H54 (cell line): ENCODE measurements at regions not wholly inside any gene's neighbourhood (a gene's known extent, or its start where the extent isn't known, plus 50 kb on each side); places are given as distances from the start of the nearest gene placed in this dataset.

Experiments used
- DNase-seq: peaks from one replicate; pipeline ENCODE4 v3.0.0; 2011; ENCODE audit warnings: low spot score, mixed read lengths; ENCODE audit not compliant: insufficient read length
- FAIRE-seq: peaks from 3 replicates; lab custom pipeline; 2011; peaks lifted over from hg19 to GRCh38; lab: Jason Lieb, UNC
- POLR2A ChIP-seq: IDR thresholded peaks from 2 replicates; pipeline ENCODE4 v1.6.1; 2011; ENCODE audit warnings: low read depth, mild to moderate bottlenecking, low read length

DNA sequence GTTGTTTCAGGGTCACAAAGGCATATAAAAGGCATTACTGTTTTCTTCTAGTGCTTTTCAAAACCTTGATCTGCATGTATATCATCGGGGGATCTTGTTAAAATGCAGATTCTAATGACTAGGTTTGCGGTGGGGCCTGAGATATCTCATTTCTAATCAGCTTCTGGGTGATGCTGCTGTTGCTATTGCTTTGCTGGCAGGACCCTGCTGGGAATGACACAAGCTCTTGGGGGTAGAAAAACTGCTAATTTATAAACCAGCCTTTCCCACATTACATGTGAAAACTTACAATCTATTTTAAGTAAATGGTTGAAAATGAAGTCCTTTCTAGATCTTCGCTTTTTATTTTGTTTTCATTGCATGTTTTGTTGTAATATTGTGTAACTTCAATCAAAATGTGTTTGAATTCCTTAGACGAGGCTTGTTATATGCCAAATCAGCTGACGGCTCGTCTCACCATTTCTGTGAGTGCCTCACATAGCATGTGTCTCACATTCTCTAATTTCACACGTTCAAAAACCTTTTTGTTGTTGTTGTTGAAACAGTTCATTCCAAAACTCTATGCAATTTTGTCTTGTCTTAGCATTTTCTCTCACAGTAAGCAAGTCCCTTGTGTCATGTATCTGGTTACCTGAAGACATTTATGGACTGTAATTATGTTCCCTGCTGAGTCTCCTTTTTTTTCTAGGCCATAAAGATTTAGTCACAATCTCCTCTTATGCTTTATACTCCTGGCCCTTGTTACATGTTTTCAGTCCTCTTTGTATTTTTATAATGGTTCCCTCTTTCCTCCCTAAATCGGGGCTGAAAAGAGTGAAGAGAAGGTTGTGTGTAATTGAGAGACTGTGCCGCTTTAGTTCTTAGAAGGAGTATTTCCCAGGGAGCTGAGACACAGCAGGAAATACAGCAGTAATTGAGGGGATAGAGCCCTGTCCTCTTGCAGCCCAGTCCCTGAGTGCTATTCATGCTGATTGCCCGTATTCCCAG lies 521.0 kb upstream of the SEMA6A start:
- FAIRE-seq (no peak), DNase-seq (no peak)
- TF ChIP-seq POLR2A, result no peak

DNA sequence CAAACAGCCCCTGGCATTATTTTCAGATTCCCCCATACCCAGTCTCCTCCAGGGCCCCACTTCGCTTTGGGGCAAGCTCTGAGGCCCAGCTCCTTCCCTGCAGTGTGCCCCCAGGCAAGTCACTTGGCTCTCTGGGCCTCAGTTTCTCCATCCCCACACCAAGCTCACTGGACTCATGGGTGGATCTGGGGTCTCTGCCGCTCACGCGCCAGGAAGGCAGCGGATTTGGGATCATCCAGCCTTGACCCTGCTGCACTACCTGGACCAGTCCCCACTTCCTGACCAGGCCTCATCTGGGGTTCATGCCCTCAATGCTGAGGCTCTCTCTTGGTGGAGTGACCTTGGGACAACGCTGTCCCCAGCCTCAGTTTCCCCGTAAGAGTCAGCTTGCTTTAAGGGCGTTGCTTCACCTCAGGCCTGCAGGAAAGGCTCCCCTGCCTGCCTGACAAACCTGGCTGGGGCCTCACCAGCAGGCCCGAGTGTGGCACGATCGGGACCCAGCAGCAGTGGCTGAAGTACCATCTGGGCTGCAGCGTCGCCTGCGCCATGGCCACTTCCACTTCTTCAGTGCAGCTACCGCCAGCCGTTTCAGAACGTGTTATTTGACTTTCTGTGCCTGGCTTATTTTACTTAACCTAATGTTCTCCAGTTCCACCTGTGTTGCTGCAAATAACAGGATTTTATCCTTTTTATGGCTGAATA lies 519.6 kb upstream of the SEMA6A start:
- DNase-seq (no peak), FAIRE-seq (no peak)
- no peak for TF ChIP-seq POLR2A

DNA sequence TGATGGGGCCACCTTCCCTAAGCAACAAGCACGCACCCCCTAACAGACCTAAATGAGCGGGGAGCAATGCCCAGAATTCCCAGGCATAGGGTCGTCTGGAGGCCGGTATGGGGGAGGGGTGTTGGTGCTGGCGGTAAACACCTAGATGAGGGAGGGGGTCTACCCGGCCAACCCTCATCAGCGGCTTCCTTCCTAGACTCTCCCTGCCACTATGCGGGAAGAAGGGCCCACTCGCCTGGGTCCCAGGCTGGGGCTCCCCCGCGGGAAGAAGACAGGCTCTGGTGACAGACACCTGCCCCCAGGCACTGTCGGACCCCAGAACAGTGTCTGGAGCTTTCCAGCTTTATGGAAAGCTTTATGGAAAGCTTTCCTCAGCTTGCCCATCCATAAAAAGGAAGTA lies 519.0 kb upstream of the SEMA6A start:
- DNase-seq (no peak), FAIRE-seq (no peak)
- no peak for TF ChIP-seq POLR2A

DNA sequence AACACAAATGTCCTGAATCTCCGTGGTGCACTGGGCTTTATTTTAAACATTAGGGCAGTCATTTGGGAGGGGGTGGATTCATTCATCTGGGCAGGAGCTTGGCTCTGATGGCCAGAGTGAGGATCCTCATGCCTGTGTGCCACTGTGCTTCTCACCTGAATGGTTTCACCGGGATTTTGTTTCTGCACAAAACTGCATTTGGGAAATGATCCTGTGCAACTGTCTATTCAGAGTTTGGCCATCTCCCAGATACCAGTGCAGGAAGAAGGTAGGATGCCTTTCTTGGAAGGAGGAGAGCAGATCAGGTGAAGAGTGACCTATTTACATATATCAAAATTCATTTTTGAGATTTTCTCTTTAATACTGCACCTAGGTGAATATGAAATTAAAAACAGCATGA lies 514.4 kb upstream of the SEMA6A start:
- no peak for TF ChIP-seq POLR2A
- DNase-seq (no peak), FAIRE-seq (no peak)

DNA sequence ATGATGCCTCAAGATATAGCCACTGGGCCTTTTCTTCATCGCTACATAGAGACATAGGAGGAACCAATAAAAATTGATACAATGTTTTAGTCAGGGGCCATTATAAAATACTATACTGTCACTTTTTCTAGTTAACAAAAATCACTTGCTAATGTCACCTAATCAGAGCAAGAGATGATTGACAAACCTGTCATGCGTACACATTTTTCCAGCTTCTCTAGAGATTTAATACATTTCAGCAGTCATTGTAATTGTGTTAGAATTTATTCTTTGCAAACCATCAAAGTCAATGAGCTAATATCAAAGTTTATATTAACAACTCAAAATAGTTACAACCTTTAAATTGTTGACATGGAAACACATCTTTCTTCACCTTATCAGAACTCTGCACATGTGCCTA lies 513.6 kb upstream of the SEMA6A start:
- FAIRE-seq (no peak), DNase-seq (no peak)
- TF ChIP-seq POLR2A, result no peak

DNA sequence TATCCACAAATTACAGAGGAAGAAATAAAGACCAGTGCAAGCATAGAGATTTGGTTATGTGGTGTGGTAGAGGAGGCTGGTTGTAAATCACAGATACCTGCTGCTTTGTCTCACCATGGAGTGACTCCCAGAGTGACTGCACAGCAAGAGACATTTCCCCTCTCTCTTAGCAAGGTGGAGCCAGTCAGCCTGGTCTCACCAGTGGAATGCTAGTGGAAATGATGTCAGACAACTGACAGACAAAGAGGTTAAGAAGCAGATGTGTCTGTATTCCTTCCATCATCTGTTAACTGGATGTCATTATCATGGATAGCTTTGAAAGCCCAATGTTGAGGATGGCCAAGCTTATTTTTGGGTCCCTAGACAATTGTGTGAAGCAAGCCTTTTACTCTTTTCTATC lies 509.4 kb upstream of the SEMA6A start:
- no peak for TF ChIP-seq POLR2A
- DNase-seq, result no peak
- no peak for FAIRE-seq

DNA sequence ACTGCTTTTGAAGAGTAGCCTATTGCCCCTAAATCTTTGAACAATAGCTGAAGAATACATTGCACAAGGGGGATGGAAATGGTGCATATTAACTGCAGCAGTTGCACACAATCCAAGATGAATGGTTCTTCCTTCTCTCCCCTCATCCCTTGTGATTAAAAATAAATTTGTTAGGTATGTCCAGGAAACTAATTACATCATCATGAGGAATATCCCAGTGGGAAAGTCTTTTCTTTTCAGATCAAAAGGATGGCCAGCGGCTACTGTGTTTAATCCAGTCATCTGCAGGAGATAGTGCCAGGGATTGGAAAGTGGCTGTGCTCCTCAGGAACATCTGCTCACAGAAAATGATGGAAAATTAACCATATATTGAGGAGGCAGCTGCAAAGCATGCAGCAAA lies 508.4 kb upstream of the SEMA6A start:
- no peak for FAIRE-seq

DNA sequence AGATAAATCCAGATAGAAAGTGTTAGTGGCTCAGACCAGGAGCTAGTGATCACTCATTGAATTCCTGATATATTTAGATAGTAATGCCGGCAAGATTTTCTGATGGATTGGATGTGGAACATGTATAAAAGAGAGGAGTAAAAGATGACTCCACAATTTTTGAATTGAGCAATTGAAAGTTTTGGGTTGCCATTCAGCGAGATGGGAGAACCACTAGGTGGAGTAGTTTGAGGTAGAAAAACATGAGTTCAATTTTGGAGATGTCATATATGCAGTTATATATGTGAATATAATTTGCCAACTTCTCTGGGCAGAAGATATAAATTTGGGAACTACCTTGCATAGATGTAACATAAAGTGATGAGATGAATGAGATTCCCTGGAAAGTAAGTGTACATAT lies 502.5 kb upstream of the SEMA6A start:
- TF ChIP-seq POLR2A, result no peak
- no peak for FAIRE-seq
- no peak for DNase-seq

More for the DNA sequence above, 508.4 kb upstream of the SEMA6A start:
- DNase-seq, result no peak
- no peak for TF ChIP-seq POLR2A

DNA sequence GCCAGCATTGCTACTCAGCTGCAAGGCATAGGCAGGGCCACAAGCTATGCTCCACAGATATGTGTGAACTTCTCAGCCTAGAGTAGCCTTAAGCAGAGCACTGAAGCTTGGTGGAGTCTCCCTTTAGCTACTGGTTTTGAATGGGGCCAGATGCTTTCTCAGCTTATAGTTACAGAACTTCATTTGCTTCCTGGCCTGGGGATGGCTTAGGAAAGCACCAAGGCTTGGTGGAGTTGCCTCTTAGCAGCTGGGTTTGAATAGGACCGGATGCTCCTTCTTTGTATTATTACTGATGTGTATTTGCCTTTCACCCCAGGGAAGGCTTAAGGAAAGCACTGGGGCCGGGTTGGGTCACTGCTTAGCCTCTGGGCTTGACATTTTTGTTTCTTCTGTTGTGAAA lies 497.8 kb upstream of the SEMA6A start:
- no peak for TF ChIP-seq POLR2A
- FAIRE-seq, result no peak
- no peak for DNase-seq

DNA sequence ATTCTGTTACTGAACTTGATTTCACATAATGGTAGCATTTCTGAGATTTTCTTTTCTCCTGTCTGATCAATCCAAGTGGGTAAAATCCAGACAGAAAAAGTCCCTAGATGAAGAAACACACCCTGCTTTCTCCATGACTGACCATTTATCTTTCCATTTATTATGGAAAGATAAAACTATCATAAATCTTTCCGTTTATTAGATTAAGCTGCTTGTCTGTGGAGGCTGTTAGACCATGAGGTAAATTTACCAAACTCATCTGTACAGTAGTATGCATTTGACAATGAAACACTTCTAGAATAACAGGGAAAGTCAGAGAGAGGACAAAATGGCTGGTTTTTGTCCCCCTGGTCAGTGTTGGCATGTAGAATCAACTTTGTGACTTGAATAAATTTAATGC lies 491.2 kb upstream of the SEMA6A start:
- no peak for FAIRE-seq

DNA sequence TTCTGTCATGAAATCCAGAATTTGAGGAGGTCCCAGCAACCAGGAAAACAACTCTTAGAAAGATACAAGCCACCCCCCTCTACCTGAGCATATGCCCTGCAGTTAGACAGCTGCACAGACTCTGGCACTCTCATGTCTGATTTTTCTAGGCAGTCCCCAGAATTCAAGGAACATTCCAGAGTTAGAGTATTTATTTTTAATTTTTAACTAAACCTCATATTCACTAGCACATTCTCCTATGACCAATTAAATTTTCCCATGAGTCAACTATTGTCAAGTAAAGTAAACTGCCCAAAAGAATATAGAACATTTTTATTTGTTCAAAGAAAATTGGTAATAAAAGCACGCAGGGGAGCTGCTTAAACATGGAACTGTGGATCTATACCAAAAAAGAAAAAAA lies 490.5 kb upstream of the SEMA6A start:
- FAIRE-seq, result no peak
- DNase-seq, result no peak
- TF ChIP-seq POLR2A, result no peak

More for the DNA sequence above, 491.2 kb upstream of the SEMA6A start:
- TF ChIP-seq POLR2A, result no peak
- no peak for DNase-seq

DNA sequence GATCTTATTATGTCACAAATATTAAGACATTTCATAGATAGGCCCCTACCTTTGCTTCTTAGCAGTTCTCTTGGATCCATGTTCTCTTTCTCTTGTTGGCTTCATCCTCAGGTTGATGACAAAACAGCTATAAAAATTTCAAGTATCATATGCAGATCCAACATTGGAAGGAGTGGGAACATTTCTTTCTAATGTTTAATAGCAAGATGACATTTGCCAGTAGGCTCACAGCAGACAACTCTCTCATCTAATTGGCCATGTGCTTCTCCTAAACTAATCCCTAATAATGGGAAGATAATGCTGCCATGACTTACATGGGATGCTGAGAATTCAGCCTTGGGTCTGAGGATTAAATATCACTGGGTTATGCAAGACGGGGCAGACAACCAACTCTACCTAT lies 485.5 kb upstream of the SEMA6A start:
- no peak for TF ChIP-seq POLR2A
- DNase-seq (no peak), FAIRE-seq (no peak)

DNA sequence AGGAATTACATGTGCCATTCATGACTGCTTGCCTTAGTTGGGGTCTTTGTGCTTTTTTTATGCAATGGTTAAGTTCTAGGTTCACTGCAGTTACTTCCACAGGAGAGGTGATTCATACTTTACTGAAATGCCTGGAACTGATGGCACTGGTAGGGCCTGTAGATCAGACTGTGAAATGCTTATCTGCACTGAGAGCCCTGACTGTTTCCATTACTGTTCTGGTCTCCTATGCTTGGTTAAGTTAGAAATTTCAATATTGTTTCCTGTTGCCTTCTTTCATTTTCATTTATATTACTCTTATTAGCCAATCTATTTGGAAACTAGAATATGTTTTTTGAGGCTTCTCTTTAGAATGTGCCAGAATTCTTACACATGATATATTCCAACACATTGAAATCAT lies 484.1 kb upstream of the SEMA6A start:
- no peak for FAIRE-seq
- TF ChIP-seq POLR2A, result no peak
- DNase-seq, result no peak

DNA sequence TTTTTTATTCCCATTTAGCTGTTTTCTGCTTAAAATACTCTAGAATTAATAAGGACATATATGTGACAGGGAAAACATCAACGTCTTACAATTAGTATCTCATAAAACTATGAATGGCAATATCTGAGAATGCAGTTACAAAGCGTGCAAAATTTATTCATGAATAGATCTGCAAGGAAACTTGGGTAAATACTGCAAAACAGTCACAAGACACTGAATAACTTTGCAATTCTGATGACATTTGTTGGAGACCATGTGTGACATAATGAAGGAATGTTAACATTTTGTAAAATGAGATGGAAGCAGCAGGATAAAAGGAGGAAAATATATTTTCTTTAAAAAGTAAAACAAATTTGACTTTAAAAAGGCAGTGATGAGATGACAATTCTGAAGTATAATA lies 480.9 kb upstream of the SEMA6A start:
- no peak for TF ChIP-seq POLR2A
- DNase-seq, result no peak

DNA sequence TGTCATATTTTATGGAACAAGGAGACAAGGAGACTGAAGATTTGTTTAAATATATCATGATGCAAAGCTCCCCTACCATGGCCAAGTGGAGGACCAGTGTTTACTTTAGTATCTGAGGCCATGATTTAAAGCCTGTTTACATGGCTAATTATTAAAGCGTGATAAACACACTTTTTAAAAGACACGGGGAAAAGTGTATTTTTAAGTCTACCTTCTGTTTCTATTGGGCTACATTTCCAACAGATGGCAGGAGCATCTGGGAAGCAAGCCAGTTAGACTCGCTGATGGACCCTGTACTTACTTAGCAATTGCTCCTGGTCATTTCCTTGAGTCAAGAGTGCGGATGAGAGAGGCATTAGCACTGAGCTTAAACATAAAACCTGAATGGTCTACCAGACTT lies 480.3 kb upstream of the SEMA6A start:
- DNase-seq (no peak), FAIRE-seq (no peak)
- TF ChIP-seq POLR2A, result no peak

More for the DNA sequence above, 480.9 kb upstream of the SEMA6A start:
- FAIRE-seq, result no peak
